Right atrium auricular region (tissue), 2 donors: ENCODE measurements at regions not wholly inside any gene's neighbourhood (a gene's known extent, or its start where the extent isn't known, plus 50 kb on each side); places are given as distances from the start of the nearest gene placed in this dataset.
"Not testable (repeated sequence)": the region's sequence is repeated elsewhere in the genome, so short reads cannot be mapped to it uniquely, and the experiment has no call there.

ENCODE experiments used
- DNase-seq: peaks from one replicate; pipeline ENCODE4 v3.0.0-alpha.2; 2019; ENCODE audit warnings: low spot score
- H3K27ac ChIP-seq, 2 donors: fragments of 200-600 bp; sonication (generic); 1 replicate in 1 of 2; 2 replicates in 1 of 2; pipeline ENCODE4 v1.5.1; 2016 to 2019
- H3K27me3 ChIP-seq, 2 donors: fragments of 200-600 bp; sonication (generic); one replicate each; pipeline versions ENCODE4 v1.5.1 to v1.6.0; 2017 to 2019
- H3K36me3 ChIP-seq: fragments of 200-600 bp; sonication (generic); one replicate; pipeline ENCODE4 v1.5.1; 2016
- H3K4me1 ChIP-seq, 2 donors: fragments of 200-600 bp; sonication (generic); one replicate each; pipeline versions ENCODE4 v1.5.1 to v1.6.0; 2017 to 2019
- H3K4me3 ChIP-seq, 2 donors: fragments of 200-600 bp; sonication (generic); 1 replicate in 1 of 2; 2 replicates in 1 of 2; pipeline ENCODE4 v1.5.1; 2017 to 2019; ENCODE audit warnings: mild to moderate bottlenecking in 1 of 2, moderate library complexity in 1 of 2
- H3K9me3 ChIP-seq, 2 donors: fragments of 200-600 bp; sonication (generic); one replicate each; pipeline ENCODE4 v1.5.1; 2019
- TF ChIP-seq, protein P1 (sequence below), 2 donors: fragments of 200-600 bp; sonication (generic); IDR thresholded peaks; one replicate each; pipeline ENCODE4 v1.5.1; 2019; ENCODE audit warnings: antibody characterized with exemption in 2 of 2

DNA sequence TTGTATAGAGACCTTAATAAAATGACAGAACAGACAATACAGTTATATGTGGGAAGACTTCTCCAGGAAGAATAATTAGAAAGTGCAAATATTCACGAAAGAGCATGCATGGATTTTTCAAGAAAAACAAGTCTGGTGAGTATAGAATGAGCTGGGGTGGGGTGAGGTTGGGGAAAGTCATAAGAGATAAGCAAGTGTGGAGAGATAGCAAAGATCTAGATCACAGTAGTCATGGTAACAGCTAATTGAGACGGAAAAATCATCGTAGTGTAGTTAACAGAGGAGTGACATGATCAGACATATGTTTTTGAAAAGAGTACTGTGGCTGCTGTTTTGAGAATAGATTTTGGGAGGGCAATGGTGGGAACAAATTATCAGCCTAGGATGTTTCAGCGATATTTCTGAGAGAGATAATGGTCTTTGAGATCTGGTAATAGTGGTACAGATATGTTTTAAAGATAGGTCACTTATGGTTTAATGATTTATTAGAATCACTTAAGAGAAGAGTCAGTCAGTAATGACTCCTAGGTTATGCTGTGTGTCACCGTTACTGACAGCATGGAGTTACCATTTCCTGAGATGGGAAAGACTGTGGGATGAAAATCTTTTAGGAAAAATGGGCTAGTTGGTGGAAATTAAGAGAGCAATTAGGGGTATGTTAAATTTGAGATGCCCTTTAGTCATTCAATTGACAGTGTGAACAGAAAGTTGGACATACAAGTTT is 248.5 kb upstream of the SLC8A1 start:
- H3K36me3 ChIP-seq = no peaks in the 10 kb centered on the region
- no peaks in the 10 kb centered on the region for H3K9me3 ChIP-seq
- H3K27ac ChIP-seq = no peak overlapping the region
- no peak overlapping the region for H3K4me3 ChIP-seq
- H3K4me1 ChIP-seq = no peaks in the 10 kb centered on the region
- TF ChIP-seq, protein P1, sequence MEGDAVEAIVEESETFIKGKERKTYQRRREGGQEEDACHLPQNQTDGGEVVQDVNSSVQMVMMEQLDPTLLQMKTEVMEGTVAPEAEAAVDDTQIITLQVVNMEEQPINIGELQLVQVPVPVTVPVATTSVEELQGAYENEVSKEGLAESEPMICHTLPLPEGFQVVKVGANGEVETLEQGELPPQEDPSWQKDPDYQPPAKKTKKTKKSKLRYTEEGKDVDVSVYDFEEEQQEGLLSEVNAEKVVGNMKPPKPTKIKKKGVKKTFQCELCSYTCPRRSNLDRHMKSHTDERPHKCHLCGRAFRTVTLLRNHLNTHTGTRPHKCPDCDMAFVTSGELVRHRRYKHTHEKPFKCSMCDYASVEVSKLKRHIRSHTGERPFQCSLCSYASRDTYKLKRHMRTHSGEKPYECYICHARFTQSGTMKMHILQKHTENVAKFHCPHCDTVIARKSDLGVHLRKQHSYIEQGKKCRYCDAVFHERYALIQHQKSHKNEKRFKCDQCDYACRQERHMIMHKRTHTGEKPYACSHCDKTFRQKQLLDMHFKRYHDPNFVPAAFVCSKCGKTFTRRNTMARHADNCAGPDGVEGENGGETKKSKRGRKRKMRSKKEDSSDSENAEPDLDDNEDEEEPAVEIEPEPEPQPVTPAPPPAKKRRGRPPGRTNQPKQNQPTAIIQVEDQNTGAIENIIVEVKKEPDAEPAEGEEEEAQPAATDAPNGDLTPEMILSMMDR (IDR thresholded peaks at IDR 0.05) = no peak
- no peaks in the 10 kb centered on the region for H3K27me3 ChIP-seq
- DNase-seq = no peak

DNA sequence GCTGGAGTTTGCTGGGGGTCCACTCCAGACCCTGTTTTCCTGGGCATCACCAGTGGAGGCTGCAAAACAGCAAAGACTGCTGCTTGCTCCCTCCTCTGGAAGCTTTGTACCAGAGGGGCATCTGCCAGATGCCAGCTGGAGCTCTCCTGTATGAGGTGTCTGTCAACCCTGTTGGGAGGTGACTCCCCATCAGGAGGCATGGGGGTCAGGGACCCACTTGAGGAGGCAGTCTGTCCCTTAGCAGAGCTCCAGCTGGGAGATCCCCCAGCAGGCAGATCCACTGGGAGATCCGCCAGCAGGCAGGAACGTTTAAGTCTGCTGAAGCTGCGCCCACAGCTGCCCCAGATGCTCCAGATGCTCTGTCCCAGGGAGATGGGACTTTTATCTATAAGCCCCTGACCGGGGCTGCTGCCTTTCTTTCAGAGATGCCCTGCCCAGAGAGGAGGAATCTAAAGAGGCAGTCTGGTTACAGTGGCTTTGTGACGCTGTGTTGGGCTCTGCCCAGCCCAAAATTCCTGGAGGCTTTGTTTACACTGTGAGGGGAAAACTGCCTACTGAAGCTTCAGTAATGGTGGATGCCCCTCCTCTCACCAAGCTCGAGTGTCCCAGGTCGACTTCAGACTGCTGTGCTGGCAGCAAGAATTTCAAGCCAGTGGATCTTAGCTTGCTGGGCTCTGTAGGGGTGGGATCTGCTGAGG is 260.5 kb upstream of the SLC8A1 start:
- DNase-seq, H3K36me3 ChIP-seq, H3K27me3 ChIP-seq, H3K27ac ChIP-seq, H3K4me3 ChIP-seq, H3K4me1 ChIP-seq, H3K9me3 ChIP-seq: not testable (repeated sequence)

DNA sequence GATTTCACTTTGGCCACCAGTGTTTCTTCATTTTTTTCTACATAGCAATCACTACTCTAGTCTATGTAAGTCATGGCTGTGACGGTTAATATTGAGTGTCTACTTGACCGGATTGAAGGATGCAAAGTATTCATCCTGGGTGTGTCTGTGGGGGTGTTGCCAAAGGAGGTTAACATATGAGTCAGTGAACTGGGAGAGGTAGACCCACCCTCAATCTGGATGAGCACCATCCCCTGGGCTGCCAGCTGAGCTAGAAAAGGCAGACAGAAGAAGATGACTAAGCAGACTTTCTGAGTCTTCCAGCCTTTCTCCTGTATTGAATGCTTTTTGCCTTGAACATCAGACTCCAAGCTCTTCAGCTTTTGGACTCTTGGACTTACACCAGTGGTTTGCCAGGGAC is 265.0 kb upstream of the SLC8A1 start:
- no peaks in the 10 kb centered on the region for H3K9me3 ChIP-seq
- TF ChIP-seq, protein P1 (IDR thresholded peaks at IDR 0.05) = no peak
- H3K27ac ChIP-seq = no peak overlapping the region
- H3K36me3 ChIP-seq = no peaks in the 10 kb centered on the region
- no peaks in the 10 kb centered on the region for H3K27me3 ChIP-seq
- no peaks in the 10 kb centered on the region for H3K4me1 ChIP-seq
- no peak for DNase-seq
- H3K4me3 ChIP-seq = no peak overlapping the region

DNA sequence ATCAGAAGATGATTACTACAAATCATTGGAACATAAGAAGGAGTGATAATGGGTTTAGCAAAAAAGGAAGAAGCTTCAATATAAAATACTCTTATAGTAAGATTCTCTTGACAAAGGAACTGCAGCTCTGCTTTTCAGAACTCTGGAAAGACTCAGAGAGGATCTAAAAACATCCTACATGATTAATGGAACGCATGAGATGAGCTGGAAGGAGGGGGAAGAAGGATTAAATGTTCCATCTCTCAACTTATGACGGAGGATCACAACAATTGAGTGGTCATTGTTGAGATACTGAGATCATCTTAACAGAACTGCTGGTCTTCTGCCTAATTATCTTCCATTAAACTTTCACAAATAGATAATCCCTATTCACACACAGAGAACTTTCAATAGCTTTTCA is 267.5 kb upstream of the SLC8A1 start:
- Histone ChIP-seq H3K36me3 (no peaks in the 10 kb centered on the region), H3K27ac (no peak overlapping the region), H3K4me3 (no peak overlapping the region), H3K4me1 (no peaks in the 10 kb centered on the region), H3K9me3 (no peaks in the 10 kb centered on the region), H3K27me3 (no peaks in the 10 kb centered on the region)
- DNase-seq = no peak
- TF ChIP-seq, protein P1 (IDR thresholded peaks at IDR 0.05) = no peak

DNA sequence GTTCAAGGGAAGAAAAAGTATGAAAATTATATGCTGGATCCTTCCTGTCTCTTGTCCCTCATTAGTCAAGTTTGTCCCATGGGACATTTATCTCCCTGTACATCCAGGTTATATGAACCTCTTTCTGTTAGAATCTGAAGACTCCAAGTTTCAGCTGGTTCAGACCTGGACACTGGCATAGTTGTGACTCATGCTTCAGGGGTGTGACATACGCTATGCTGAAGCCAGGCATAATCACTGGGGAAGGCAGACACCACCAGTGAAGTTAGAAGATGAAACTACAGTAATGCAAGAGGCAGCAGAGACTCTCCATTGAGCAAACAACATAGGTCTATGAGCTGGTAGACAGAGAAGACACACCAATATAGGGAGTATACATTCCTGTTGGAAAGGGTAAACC is 269.7 kb upstream of the SLC8A1 start:
- no peaks in the 10 kb centered on the region for H3K9me3 ChIP-seq
- H3K27ac ChIP-seq = no peak overlapping the region
- DNase-seq = no peak
- H3K27me3 ChIP-seq = no peaks in the 10 kb centered on the region
- TF ChIP-seq, protein P1 (IDR thresholded peaks at IDR 0.05) = no peak
- H3K4me1 ChIP-seq = peaks cover 0 to 4% of the 10 kb centered on the region in 2 donors
- no peak overlapping the region for H3K4me3 ChIP-seq
- no peaks in the 10 kb centered on the region for H3K36me3 ChIP-seq

DNA sequence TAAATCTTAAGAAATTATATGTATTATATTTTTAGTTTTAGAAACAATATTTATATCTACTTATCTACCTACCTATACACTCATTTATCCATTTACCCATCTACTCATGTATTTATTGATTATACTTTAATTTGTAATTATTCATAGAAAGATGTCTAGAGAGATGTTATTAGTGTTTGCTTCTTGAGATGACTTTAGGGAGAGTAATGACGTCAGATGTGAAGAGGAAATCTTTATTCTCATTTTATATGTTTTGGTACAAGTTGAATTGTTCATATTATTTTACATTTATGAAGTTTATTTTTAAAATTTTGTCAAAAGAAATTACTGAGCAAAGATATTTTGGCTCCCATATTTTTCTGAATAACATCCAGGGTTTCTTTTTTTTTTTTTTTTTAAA is 271.3 kb upstream of the SLC8A1 start:
- H3K27me3 ChIP-seq = no peaks in the 10 kb centered on the region
- no peak overlapping the region for H3K4me3 ChIP-seq
- DNase-seq = no peak

More for the DNA sequence above, 271.3 kb upstream of the SLC8A1 start:
- no peaks in the 10 kb centered on the region for H3K36me3 ChIP-seq
- H3K27ac ChIP-seq = no peak overlapping the region
- peaks cover 0 to 4% of the 10 kb centered on the region in 2 donors for H3K4me1 ChIP-seq
- TF ChIP-seq, protein P1 (IDR thresholded peaks at IDR 0.05) = no peak
- no peaks in the 10 kb centered on the region for H3K9me3 ChIP-seq
